Liver (tissue), 3 donors: ENCODE measurements at regions not wholly inside any gene's neighbourhood (a gene's known extent, or its start where the extent isn't known, plus 50 kb on each side); places are given as distances from the start of the nearest gene placed in this dataset.
"Not testable (repeated sequence)": the region's sequence is repeated elsewhere in the genome, so short reads cannot be mapped to it uniquely, and the experiment has no call there.

ENCODE experiments used
- JUND ChIP-seq, 2 donors: IDR thresholded peaks; 2 replicates each; pipeline ENCODE4 v1.6.1; 2016; ENCODE audit warnings: antibody characterized with exemption in 2 of 2
- TF ChIP-seq, protein P1 (sequence below): fragments of 150-350 bp; IDR thresholded peaks from 2 replicates; pipeline ENCODE4 v1.5.1; 2017; ENCODE audit warnings: improper control_type of control experiment, low read depth, low read length; ENCODE audit not compliant: missing input control
- TF ChIP-seq, protein P2 (sequence below): IDR thresholded peaks from 2 replicates; pipeline ENCODE4 v1.6.1; 2016; ENCODE audit warnings: antibody characterized with exemption
- TF ChIP-seq, protein P3 (sequence below): IDR thresholded peaks from 2 replicates; pipeline ENCODE4 v1.6.1; 2016; ENCODE audit warnings: antibody characterized with exemption
- TF ChIP-seq, protein P4 (sequence below): IDR thresholded peaks from 2 replicates; pipeline ENCODE4 v1.6.1; 2016; ENCODE audit warnings: antibody characterized with exemption
- donor health status: healthy.
- donor health status: healthy.

DNA sequence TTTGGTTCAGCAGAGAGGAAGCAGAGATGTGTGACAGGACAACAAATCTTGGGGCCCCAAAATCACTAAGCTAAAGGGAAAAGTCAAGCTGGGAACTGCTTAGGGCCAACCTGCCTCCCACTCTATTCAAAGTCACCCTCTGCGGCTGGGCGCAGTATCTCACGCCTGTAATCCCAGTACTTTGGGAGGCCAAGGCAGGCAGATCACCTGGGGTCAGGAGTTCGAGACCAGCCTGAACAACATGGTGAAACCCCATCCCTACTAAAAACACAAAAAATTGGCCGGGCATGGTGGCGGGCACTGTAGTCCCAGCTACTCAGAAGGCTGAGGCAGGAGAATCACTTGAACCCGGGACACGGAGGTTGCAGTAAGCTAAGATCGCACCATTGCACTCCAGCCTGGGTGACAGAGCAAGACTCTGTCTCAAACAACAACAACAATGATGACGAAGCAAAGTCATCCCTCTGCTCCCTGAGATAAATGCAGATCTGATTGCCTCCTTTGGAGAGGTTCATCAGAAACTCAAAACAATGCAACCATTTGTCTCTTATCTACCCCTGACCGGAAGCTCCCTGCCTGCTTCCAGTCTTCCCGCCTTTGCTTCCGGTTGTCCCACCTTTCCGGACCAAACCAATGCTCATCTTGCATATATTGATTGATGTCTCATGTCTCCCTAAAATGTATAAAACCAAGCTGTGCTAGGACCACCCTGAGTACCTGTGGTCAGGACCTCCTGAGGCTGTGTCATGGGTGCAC lies 136.4 kb upstream of the AFDN start:
- not testable (repeated sequence) for TF ChIP-seq JUND (IDR thresholded peaks at IDR 0.05)
- TF ChIP-seq, protein P1, sequence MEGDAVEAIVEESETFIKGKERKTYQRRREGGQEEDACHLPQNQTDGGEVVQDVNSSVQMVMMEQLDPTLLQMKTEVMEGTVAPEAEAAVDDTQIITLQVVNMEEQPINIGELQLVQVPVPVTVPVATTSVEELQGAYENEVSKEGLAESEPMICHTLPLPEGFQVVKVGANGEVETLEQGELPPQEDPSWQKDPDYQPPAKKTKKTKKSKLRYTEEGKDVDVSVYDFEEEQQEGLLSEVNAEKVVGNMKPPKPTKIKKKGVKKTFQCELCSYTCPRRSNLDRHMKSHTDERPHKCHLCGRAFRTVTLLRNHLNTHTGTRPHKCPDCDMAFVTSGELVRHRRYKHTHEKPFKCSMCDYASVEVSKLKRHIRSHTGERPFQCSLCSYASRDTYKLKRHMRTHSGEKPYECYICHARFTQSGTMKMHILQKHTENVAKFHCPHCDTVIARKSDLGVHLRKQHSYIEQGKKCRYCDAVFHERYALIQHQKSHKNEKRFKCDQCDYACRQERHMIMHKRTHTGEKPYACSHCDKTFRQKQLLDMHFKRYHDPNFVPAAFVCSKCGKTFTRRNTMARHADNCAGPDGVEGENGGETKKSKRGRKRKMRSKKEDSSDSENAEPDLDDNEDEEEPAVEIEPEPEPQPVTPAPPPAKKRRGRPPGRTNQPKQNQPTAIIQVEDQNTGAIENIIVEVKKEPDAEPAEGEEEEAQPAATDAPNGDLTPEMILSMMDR: not testable (repeated sequence)
- TF ChIP-seq, protein P2, sequence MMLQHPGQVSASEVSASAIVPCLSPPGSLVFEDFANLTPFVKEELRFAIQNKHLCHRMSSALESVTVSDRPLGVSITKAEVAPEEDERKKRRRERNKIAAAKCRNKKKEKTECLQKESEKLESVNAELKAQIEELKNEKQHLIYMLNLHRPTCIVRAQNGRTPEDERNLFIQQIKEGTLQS: not testable (repeated sequence)
- TF ChIP-seq, protein P3, sequence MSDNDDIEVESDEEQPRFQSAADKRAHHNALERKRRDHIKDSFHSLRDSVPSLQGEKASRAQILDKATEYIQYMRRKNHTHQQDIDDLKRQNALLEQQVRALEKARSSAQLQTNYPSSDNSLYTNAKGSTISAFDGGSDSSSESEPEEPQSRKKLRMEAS: not testable (repeated sequence)
- TF ChIP-seq, protein P4, sequence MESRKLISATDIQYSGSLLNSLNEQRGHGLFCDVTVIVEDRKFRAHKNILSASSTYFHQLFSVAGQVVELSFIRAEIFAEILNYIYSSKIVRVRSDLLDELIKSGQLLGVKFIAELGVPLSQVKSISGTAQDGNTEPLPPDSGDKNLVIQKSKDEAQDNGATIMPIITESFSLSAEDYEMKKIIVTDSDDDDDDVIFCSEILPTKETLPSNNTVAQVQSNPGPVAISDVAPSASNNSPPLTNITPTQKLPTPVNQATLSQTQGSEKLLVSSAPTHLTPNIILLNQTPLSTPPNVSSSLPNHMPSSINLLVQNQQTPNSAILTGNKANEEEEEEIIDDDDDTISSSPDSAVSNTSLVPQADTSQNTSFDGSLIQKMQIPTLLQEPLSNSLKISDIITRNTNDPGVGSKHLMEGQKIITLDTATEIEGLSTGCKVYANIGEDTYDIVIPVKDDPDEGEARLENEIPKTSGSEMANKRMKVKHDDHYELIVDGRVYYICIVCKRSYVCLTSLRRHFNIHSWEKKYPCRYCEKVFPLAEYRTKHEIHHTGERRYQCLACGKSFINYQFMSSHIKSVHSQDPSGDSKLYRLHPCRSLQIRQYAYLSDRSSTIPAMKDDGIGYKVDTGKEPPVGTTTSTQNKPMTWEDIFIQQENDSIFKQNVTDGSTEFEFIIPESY: not testable (repeated sequence)
